Dermis blood vessel endothelial cell (primary cell): ENCODE measurements at regions not wholly inside any gene's neighbourhood (a gene's known extent, or its start where the extent isn't known, plus 50 kb on each side); places are given as distances from the start of the nearest gene placed in this dataset.

ENCODE experiments used
- DNase-seq: peaks from one replicate; pipeline ENCODE4 v3.0.0; 2010

GRCh38 chr12:115060477-115061168 is 376.6 kb upstream of the TBX3 start:
- no peak for DNase-seq

- no peak for DNase-seq
Measured at GRCh38 chr12:115057445-115057844, 373.5 kb upstream of the TBX3 start.

- no peak for DNase-seq
Measured at GRCh38 chr12:115051378-115051777, 367.4 kb upstream of the TBX3 start.

GRCh38 chr12:115049614-115050013 is 365.6 kb upstream of the TBX3 start:
- DNase-seq, result no peak

- DNase-seq, result no peak
Measured at GRCh38 chr12:115046805-115047204, 362.8 kb upstream of the TBX3 start.

DNA sequence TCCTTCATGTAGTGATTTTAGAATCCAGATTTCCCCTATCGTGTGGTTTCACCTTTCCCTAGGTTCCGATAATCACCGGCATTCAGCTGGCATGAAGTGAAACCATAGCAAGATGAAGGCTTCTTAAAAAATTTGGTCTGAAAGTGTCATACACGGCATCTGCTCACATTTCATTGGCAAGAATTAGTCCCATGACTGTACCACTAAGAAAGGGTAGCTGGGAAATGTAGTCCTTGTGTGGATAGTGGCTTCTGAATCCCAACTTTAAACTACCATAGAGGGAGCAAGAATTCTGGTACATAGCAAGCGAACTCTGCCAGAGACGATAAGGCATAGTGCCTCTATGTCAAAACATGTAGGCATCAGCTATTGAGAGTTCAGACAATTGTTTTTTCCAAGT is 360.1 kb upstream of the TBX3 start:
- DNase-seq, result no peak

GRCh38 chr12:115043079-115043478 is 359.1 kb upstream of the TBX3 start:
- DNase-seq, result no peak

DNA sequence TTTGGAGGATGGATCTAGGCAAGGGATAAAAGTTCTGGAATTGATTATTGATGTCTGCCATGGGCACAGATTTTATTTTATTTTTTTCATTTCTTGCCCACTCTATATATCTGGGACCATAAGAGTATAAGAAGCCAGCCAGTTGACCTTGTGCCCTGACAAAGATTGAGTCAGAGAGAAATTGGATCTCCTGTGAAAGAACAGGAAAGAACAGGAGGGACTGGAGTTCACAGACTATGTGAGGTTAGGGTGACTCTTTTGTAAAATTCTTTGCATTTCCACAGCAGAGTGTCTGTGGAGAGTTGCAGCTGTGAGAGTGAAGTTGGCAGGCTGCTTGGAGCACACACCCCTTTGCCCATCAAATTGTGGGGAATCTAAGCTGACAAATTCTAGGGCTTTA is 358.4 kb upstream of the TBX3 start:
- DNase-seq, result no peak

- no peak for DNase-seq
Measured at GRCh38 chr12:115037830-115038229, 353.9 kb upstream of the TBX3 start.

GRCh38 chr12:115035535-115036107 is 351.6 kb upstream of the TBX3 start:
- DNase-seq, result no peak

DNA sequence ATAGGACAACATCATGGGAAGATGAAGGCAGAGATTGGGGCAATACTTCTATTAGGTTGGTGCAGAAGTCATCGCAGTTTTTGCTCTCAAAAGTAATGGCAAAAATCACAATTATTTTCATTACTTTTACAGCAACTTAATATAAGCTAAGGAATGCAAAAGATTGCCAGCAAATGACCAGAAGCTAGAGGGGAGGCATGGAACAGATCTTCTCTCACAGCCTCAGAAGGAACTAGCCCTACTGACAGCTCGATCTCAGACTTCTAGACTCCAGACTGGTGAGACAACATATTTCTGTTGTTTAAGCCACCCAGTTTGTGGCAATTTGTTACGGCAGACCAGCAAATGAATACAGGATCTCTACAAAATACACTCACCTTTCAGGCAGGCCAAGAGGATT is 348.5 kb upstream of the TBX3 start:
- no peak for DNase-seq

DNA sequence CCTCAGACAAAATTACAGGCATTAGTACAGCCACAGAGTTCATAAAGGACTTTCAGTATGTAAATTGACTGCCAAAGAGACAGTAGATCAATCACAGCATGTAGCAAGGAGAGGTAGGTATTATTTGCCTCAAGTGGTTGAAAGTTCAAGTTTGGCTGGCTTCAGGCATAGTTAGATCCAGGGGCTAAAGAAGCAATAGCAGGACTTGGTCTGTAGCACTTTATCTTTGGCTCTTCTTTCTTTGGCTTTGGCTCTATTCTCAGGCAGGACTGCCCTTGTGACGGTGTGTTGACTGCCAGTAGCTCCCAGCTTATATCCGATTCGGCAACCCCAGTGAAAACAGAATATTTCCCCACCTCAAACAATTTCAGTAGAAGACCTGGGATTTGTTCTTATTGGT is 346.0 kb upstream of the TBX3 start:
- no peak for DNase-seq

- no peak for DNase-seq
Measured at GRCh38 chr12:115024531-115024930, 340.6 kb upstream of the TBX3 start.

DNA sequence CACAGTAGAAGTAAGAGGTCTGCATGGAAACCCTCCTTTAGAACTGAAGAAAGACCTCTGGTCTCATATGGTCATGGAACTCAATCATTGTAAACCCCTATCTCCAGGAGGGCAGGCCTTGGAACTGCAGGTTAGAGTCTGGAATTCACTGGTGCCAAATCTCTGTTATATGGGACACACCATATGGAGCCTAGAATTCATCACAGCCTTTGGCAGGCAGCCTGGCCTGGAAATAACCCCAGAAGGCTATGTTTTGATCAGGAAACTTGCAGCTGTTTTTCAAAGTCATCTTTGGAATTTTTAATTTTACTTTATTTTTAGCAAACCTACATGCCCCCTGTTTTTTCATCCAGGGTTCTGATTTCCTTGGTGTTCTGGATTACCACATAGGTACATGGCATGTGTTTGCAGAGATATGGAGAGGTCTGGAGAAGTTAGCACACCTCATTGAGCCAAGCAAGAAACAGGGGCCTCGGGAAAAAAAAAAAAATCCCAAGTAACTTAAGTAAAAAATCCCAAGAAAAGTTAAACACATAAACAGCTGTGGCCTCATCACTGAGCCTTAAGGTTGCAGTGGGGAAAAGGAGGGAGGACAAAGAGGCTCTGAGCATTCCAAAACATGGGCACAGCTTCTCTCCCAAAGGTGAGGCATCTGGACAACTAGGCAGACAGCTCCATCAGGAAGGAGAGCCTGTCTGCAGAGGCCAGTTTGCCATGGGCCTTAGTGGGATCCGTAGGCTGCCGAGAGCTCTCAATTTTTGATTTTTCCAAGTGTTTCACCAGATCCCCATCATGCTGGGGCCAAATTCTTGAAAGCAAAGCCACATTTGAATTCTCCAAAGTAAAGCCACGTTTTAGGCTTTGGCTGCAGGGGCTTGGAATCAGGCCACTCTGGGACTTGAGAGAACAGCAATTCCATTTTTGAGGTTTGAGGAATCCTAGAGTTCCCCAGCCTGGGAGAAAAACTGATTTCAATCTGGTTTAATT is 339.6 kb upstream of the TBX3 start:
- no peak for DNase-seq

GRCh38 chr12:115020091-115020490 is 336.1 kb upstream of the TBX3 start:
- DNase-seq, result no peak

DNA sequence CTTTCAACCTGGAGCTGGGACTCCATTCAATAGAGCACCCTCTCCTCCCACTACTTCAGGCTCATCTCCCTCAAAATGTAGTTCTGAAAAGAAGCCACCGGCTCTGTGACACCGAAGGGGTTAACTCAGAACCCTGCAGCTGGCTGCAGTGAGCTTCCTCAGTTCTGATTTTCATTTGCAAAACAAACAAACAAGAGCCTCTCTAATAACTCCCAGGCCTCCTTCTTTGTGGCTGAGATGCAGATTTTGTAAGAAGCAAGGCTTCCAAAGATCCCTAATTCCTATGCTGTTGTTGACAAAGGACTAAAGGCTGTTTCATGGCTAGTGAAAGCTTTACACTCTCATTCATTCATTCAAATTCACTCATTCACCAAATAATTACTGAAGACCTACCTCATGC is 333.4 kb upstream of the TBX3 start:
- DNase-seq, result no peak

DNA sequence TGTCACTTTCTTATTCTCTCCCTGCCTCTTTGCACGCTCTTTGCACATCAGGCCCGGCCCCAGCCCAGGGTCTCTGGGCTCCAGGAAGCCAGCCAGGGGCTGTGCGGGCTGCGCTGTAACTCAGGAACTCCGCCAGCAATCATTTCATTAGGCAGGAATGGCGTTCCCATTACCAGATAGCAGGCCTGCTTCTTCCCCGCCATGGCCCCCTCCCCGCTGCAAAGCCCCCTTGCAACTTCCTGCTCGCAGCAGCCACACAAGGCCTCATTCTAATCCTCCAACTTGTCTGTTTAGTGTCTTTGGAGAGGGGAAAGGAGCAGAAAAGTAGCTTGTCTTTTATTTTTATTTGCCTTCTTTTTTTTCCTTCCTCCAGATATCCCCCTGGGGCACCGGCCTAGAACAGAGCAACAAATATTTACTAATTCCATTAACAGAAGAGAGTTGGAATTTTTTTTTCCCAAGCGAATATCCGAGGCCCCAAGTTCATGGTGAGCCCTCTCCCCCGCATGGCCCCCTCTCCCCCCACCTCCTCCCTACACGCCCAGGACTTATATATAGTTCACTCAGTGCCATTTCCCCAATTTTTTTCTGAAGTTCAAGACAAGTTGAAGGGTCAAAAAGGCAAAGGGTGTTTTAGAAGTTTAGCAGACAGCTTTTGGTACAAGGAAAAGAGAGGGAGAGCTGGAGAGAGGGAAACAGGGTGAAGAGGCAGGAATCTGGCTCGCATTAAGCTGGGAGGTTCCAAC is 329.4 kb upstream of the TBX3 start:
- DNase-seq, result no peak

- no peak for DNase-seq
Measured at GRCh38 chr12:115012861-115013235, 328.9 kb upstream of the TBX3 start.

- DNase-seq, result no peak
Measured at GRCh38 chr12:115011703-115012102, 327.7 kb upstream of the TBX3 start.

GRCh38 chr12:115010324-115010995 is 326.5 kb upstream of the TBX3 start:
- DNase-seq, result no peak

GRCh38 chr12:115008929-115009328 is 325.0 kb upstream of the TBX3 start:
- no peak for DNase-seq

DNA sequence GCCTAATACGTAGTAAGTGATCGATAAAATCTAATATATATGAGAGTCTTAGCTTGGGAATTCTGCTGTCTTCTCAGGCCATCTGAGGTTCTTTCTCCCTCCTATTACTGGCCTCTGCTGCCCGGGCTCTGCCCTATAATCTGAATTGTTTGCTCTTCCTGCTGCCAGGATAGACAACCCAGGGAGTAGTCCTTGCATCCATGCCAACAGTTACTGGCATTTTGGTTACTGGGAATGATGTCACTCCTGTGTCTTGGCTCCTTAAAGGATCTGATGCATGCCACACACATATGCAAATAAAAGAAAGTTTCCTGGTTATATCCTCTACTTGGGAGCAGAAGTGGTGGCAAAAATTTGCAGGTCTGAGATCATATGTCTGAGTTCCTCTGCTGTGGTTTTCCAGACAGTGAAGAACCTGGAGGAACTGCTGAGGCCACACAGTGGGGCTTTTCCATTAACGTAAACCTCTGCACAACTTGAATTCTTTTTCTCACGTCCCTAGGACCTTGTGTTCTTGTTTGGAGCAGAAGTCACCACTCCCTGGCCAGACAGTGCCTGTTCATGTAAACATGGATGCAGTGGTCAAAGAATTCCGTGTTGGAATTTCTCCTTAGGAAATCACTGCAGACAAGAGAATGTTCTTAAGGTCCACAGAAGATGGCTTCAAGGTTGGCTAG is 320.6 kb upstream of the TBX3 start:
- no peak for DNase-seq
